B cell (primary cell): ENCODE measurements at regions not wholly inside any gene's neighbourhood (a gene's known extent, or its start where the extent isn't known, plus 50 kb on each side); places are given as distances from the start of the nearest gene placed in this dataset.

Experiments used
- ATAC-seq: fragments of 200-7000 bp; cut with Tn5 transposase; one replicate; pipeline ENCODE4 v1.10.0; 2021; ENCODE audit warnings: low read depth, mild to moderate bottlenecking, moderate number of reproducible peaks, moderate library complexity
- CTCF ChIA-PET: fragments of 350-600 bp; sonication (Branson Sonifier 250); formaldehyde crosslinking; loops from one replicate; lab custom pipeline; 2021; ENCODE audit warnings: antibody characterized with exemption, inconsistent platforms; lab: Charles Lee
- POLR2A ChIA-PET: fragments of 350-600 bp; sonication (Branson Sonifier 250); formaldehyde crosslinking; loops from one replicate; lab custom pipeline; 2021; ENCODE audit warnings: antibody characterized with exemption; lab: Charles Lee
- DNase-seq: peaks from one replicate; pipeline ENCODE4 v3.0.0; 2013
- H2AFZ ChIP-seq: 2 replicates; pipeline ENCODE4 v1.6.1; 2012; ENCODE audit warnings: mild to moderate bottlenecking, low read depth, low read length; ENCODE audit not compliant: insufficient read depth, poor library complexity, severe bottlenecking
- H3K27ac ChIP-seq, 2 donors: 1 replicate in 1 of 2; 2 replicates in 1 of 2; pipeline ENCODE4 v1.5.1; 2012 to 2013; ENCODE audit warnings: low read length in 2 of 2, mild to moderate bottlenecking in 2 of 2, moderate library complexity in 1 of 2
- H3K27me3 ChIP-seq, 4 experiments: fragments of 200-600 bp in 1 of 4; sonication (generic) in 1 of 4; replicated peaks in 1 of 4; 1 replicate in 2 of 4; 2 replicates in 2 of 4; pipeline versions ENCODE4 v1.6.1 to v1.7.0; 2013 to 2016; ENCODE audit warnings: low read length in 3 of 4, mild to moderate bottlenecking in 2 of 4, mixed read lengths in 1 of 4, moderate library complexity in 1 of 4; ENCODE audit not compliant: insufficient read depth in 4 of 4, control insufficient read depth in 3 of 4; ENCODE audit errors: control extremely low read depth in 1 of 4
- H3K36me3 ChIP-seq, 2 experiments: replicated peaks in 1 of 2; 1 replicate in 1 of 2; 2 replicates in 1 of 2; pipeline versions ENCODE4 v1.6.1 to v1.7.1; 2013; ENCODE audit warnings: low read length in 1 of 2; ENCODE audit not compliant: insufficient read depth in 2 of 2, control insufficient read depth in 1 of 2; ENCODE audit errors: control extremely low read depth in 1 of 2, extremely low read depth in 1 of 2
- H3K4me1 ChIP-seq, 2 donors: fragments of 200-600 bp in 1 of 2; sonication (generic) in 1 of 2; 1 replicate in 1 of 2; 2 replicates in 1 of 2; pipeline versions ENCODE4 v1.5.1 to v1.6.1; 2013 to 2017; ENCODE audit warnings: low read length in 2 of 2; ENCODE audit not compliant: control insufficient read depth in 2 of 2, insufficient read depth in 2 of 2
- H3K4me2 ChIP-seq: replicated peaks from 2 replicates; pipeline ENCODE3; 2012; ENCODE audit warnings: mild to moderate bottlenecking, low read depth, low read length; ENCODE audit not compliant: poor library complexity, severe bottlenecking
- H3K4me3 ChIP-seq, 5 experiments: fragments of 200-600 bp in 1 of 5; sonication (generic) in 1 of 5; 1 replicate in 3 of 5; 2 replicates in 2 of 5; pipeline versions ENCODE4 v1.5.1 to v1.7.0; 2011 to 2016; ENCODE audit warnings: low read length in 4 of 5, mild to moderate bottlenecking in 4 of 5, low read depth in 2 of 5, control low read depth in 1 of 5, moderate library complexity in 1 of 5; ENCODE audit not compliant: insufficient read depth in 1 of 5; ENCODE audit errors: control extremely low read depth in 1 of 5, extremely low read depth in 1 of 5
- H3K79me2 ChIP-seq: fragments of 200-600 bp; sonication (generic); one replicate; pipeline ENCODE4 v1.6.0; 2016; ENCODE audit warnings: low read length; ENCODE audit not compliant: control insufficient read depth, insufficient read depth
- H3K9ac ChIP-seq: fragments of 200-600 bp; sonication (generic); 2 replicates; pipeline ENCODE4 v1.6.1; 2017; ENCODE audit warnings: mild to moderate bottlenecking, low read length, moderate library complexity
- H3K9me3 ChIP-seq, 3 donors: one replicate each; pipeline versions ENCODE4 v1.6.1 to v1.7.1; 2013; ENCODE audit warnings: low read length in 2 of 3; ENCODE audit not compliant: control insufficient read depth in 2 of 3, insufficient read depth in 1 of 3; ENCODE audit errors: control extremely low read depth in 1 of 3
- H4K20me1 ChIP-seq: 2 replicates; pipeline ENCODE4 v1.6.0; 2012; ENCODE audit warnings: mild to moderate bottlenecking, low read length; ENCODE audit not compliant: insufficient read depth, control insufficient read depth, poor library complexity, severe bottlenecking
- H3K27ac Mint-ChIP-seq: one replicate; pipeline ENCODE4 v1.8.0; 2021; ENCODE audit warnings: mixed read lengths
- H3K27me3 Mint-ChIP-seq: one replicate; pipeline ENCODE4 v1.8.0; 2021; ENCODE audit warnings: mixed read lengths
- H3K4me1 Mint-ChIP-seq: one replicate; pipeline ENCODE4 v1.8.0; 2021; ENCODE audit warnings: mixed read lengths
- H3K4me3 Mint-ChIP-seq: one replicate; pipeline ENCODE4 v1.8.0; 2021; ENCODE audit warnings: mixed read lengths
- H3K9me3 Mint-ChIP-seq: one replicate; pipeline ENCODE4 v1.8.0; 2022; ENCODE audit warnings: mixed read lengths; ENCODE audit not compliant: insufficient read depth
- CTCF ChIP-seq: fragments of 200-600 bp; IDR thresholded peaks from one replicate; pipeline ENCODE4 v1.8.0; 2022; ENCODE audit warnings: antibody characterized with exemption, mild to moderate bottlenecking
- EZH2 ChIP-seq: IDR thresholded peaks from 2 replicates; pipeline ENCODE4 v1.6.1; 2012; ENCODE audit warnings: borderline replicate concordance, low read depth, mild to moderate bottlenecking, moderate library complexity, low read length; ENCODE audit not compliant: insufficient read depth, poor library complexity, severe bottlenecking
- WGBS: methylation state at CpG from one replicate; pipeline ENCODE4 v1.1.5; 2013; ENCODE audit warnings: missing lambda C conversion rate; ENCODE audit not compliant: insufficient coverage; 5-methylcytosine and 5-hydroxymethylcytosine counted together
- intact Hi-C: fragments of 100-400 bp; cut with micrococcal nuclease; formaldehyde crosslinking; loops from one replicate; pipeline ENCODE4 v1.10.0; 2022

GRCh38 chr7:49308787-49309186 lies 384.4 kb downstream of the CDC14C start:
- DNase-seq, result no peak
- intact Hi-C loops, result no loop called here
- Histone ChIP-seq H3K36me3 (no peaks in the 10 kb centered on the region), H4K20me1 (no peaks in the 10 kb centered on the region), H3K4me3 (no peak overlapping the region), H3K27ac (no peak overlapping the region), H2AFZ (no peak overlapping the region), H3K9ac (no peak overlapping the region), H3K4me1 (no peaks in the 10 kb centered on the region), H3K79me2 (no peaks in the 10 kb centered on the region), H3K4me2 (no peak overlapping the region), H3K27me3 (no peaks in the 10 kb centered on the region), H3K9me3 (peaks cover 0 to under 1% (median 0%) of the 10 kb centered on the region in 3 donors)
- WGBS, result 60% methylated on average over 1 of the region's 2 CpGs
- Mint-ChIP-seq H3K27ac (no peak overlapping the region), H3K27me3 (no peaks in the 10 kb centered on the region), H3K9me3 (peaks cover 2% of the 10 kb centered on the region), H3K4me1 (no peaks in the 10 kb centered on the region), H3K4me3 (no peak overlapping the region)
- CTCF ChIA-PET, result no interaction called here
- TF ChIP-seq CTCF (no peak), EZH2 (no peak)
- ATAC-seq, result no peak
- POLR2A ChIA-PET, result no interaction called here

GRCh38 chr7:49320083-49320482 lies 395.7 kb downstream of the CDC14C start:
- Mint-ChIP-seq H3K27me3 (no peaks in the 10 kb centered on the region), H3K9me3 (no peaks in the 10 kb centered on the region), H3K4me3 (no peak overlapping the region), H3K27ac (no peak overlapping the region), H3K4me1 (no peaks in the 10 kb centered on the region)
- no peak for ATAC-seq
- POLR2A ChIA-PET, result no interaction called here
- peaks cover 0 to under 1% (median 0%) of the 10 kb centered on the region in 3 donors for H3K9me3 ChIP-seq
- CTCF ChIA-PET, result no interaction called here
- no peak for TF ChIP-seq EZH2
- TF ChIP-seq CTCF, result no peak
- no peaks in the 10 kb centered on the region for H3K27me3 ChIP-seq
- H3K27ac ChIP-seq, result no peak overlapping the region
- no peak for DNase-seq
- no peaks in the 10 kb centered on the region for H3K36me3 ChIP-seq
- no peaks in the 10 kb centered on the region for H3K79me2 ChIP-seq
- no peak overlapping the region for H3K4me2 ChIP-seq
- intact Hi-C loops, result no loop called here
- H3K9ac ChIP-seq, result no peak overlapping the region
- H4K20me1 ChIP-seq, result no peaks in the 10 kb centered on the region
- H3K4me1 ChIP-seq, result no peaks in the 10 kb centered on the region
- no peak overlapping the region for H2AFZ ChIP-seq
- WGBS, result no CpG with 5 or more reads among the region's 4 CpGs
- H3K4me3 ChIP-seq, result no peak overlapping the region
